Astrocyte (in vitro differentiated cells and primary cell): ENCODE measurements at regions not wholly inside any gene's neighbourhood (a gene's known extent, or its start where the extent isn't known, plus 50 kb on each side); places are given as distances from the start of the nearest gene placed in this dataset.

ENCODE experiments used
- EZH2 ChIP-seq: IDR thresholded peaks from 2 replicates; pipeline ENCODE4 v1.6.1; 2012; ENCODE audit warnings: mild to moderate bottlenecking, low read length, inconsistent platforms; ENCODE audit not compliant: insufficient read depth
- TF ChIP-seq, protein P1 (sequence below): IDR thresholded peaks from 2 replicates; pipeline ENCODE4 v1.5.1; 2011; ENCODE audit warnings: low read depth, mild to moderate bottlenecking, inconsistent platforms, low read length, moderate library complexity; ENCODE audit not compliant: insufficient read depth

DNA sequence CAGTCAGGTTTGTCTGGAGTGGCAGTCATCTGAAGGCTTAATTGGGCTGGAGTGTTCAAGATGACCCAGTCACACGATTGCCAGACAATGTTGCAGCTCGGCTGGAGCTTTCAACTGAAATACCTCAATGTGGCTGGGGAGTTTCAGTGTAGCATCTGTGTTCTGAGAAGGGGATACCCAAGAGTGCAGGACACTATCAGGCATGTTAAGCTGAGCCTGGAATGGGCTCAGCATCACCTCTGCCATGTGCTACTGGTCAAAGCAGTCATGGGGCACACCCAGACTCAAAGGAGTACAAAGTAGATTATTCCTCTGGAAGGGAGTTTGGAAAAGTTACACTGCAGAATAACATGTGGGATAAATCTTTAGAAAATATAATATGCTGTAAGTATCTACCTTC lies 363.9 kb downstream of the KIF16B start:
- TF ChIP-seq, protein P1, sequence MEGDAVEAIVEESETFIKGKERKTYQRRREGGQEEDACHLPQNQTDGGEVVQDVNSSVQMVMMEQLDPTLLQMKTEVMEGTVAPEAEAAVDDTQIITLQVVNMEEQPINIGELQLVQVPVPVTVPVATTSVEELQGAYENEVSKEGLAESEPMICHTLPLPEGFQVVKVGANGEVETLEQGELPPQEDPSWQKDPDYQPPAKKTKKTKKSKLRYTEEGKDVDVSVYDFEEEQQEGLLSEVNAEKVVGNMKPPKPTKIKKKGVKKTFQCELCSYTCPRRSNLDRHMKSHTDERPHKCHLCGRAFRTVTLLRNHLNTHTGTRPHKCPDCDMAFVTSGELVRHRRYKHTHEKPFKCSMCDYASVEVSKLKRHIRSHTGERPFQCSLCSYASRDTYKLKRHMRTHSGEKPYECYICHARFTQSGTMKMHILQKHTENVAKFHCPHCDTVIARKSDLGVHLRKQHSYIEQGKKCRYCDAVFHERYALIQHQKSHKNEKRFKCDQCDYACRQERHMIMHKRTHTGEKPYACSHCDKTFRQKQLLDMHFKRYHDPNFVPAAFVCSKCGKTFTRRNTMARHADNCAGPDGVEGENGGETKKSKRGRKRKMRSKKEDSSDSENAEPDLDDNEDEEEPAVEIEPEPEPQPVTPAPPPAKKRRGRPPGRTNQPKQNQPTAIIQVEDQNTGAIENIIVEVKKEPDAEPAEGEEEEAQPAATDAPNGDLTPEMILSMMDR, result no peak
- no peak for TF ChIP-seq EZH2
